Right atrium auricular region (tissue), 2 donors: ENCODE measurements at regions not wholly inside any gene's neighbourhood (a gene's known extent, or its start where the extent isn't known, plus 50 kb on each side); places are given as distances from the start of the nearest gene placed in this dataset.

Source experiments
- DNase-seq: peaks from one replicate; pipeline ENCODE4 v3.0.0-alpha.2; 2019; ENCODE audit warnings: low spot score
- H3K27ac ChIP-seq, 2 donors: fragments of 200-600 bp; sonication (generic); 1 replicate in 1 of 2; 2 replicates in 1 of 2; pipeline ENCODE4 v1.5.1; 2016 to 2019
- H3K27me3 ChIP-seq, 2 donors: fragments of 200-600 bp; sonication (generic); one replicate each; pipeline versions ENCODE4 v1.5.1 to v1.6.0; 2017 to 2019
- H3K36me3 ChIP-seq: fragments of 200-600 bp; sonication (generic); one replicate; pipeline ENCODE4 v1.5.1; 2016
- H3K4me1 ChIP-seq, 2 donors: fragments of 200-600 bp; sonication (generic); one replicate each; pipeline versions ENCODE4 v1.5.1 to v1.6.0; 2017 to 2019
- H3K4me3 ChIP-seq, 2 donors: fragments of 200-600 bp; sonication (generic); 1 replicate in 1 of 2; 2 replicates in 1 of 2; pipeline ENCODE4 v1.5.1; 2017 to 2019; ENCODE audit warnings: mild to moderate bottlenecking in 1 of 2, moderate library complexity in 1 of 2
- H3K9me3 ChIP-seq, 2 donors: fragments of 200-600 bp; sonication (generic); one replicate each; pipeline ENCODE4 v1.5.1; 2019
- TF ChIP-seq, protein P1 (sequence below), 2 donors: fragments of 200-600 bp; sonication (generic); IDR thresholded peaks; one replicate each; pipeline ENCODE4 v1.5.1; 2019; ENCODE audit warnings: antibody characterized with exemption in 2 of 2

DNA sequence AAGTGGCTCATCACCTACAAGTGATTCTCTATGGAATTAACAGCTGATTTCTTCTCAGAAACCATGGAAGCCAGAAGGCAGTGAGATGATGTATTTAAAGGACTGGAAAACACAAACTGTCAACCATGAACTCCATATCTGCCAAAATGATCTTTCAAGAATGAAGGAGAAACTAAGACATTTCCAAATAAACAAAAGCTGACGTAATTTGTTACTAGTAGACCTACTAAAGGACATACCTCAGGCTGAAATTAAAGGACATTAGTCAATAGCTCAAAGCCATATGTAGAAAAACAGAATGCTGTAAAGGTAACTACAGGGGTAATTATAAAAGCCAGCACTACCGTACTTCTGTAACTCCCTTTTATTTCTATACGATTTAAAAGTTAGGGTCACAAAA is 129.4 kb upstream of the TMEM45B start:
- no peak for DNase-seq
- no peak overlapping the region for H3K27ac ChIP-seq
- no peaks in the 10 kb centered on the region for H3K36me3 ChIP-seq
- H3K9me3 ChIP-seq: peaks cover 0 to 5% of the 10 kb centered on the region in 2 donors
- no peaks in the 10 kb centered on the region for H3K4me1 ChIP-seq
- TF ChIP-seq, protein P1, sequence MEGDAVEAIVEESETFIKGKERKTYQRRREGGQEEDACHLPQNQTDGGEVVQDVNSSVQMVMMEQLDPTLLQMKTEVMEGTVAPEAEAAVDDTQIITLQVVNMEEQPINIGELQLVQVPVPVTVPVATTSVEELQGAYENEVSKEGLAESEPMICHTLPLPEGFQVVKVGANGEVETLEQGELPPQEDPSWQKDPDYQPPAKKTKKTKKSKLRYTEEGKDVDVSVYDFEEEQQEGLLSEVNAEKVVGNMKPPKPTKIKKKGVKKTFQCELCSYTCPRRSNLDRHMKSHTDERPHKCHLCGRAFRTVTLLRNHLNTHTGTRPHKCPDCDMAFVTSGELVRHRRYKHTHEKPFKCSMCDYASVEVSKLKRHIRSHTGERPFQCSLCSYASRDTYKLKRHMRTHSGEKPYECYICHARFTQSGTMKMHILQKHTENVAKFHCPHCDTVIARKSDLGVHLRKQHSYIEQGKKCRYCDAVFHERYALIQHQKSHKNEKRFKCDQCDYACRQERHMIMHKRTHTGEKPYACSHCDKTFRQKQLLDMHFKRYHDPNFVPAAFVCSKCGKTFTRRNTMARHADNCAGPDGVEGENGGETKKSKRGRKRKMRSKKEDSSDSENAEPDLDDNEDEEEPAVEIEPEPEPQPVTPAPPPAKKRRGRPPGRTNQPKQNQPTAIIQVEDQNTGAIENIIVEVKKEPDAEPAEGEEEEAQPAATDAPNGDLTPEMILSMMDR (IDR thresholded peaks at IDR 0.05): no peak
- no peak overlapping the region for H3K4me3 ChIP-seq
- no peaks in the 10 kb centered on the region for H3K27me3 ChIP-seq

DNA sequence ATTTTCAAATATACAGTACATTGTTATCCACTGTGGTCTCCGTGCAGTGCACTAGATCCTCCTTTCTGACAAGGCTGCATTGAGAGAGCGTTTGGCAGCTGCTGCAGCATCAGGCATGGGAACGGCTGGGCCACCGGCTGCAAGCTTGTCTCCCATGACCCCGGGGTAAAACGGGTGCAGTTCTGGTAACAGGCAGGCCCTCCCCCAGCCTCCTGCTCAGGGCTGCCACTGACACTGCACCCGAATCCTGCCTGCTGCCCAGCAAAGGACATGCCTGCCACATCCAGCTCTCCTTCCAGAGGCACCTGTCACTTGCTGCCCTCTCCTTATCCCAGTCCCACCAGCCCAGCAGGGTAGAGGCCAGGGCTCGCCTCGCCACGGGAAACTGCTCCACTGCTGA is 124.5 kb upstream of the TMEM45B start:
- DNase-seq: no peak
- Histone ChIP-seq H3K36me3 (no peaks in the 10 kb centered on the region), H3K4me1 (peaks cover 0 to 8% of the 10 kb centered on the region in 2 donors)

DNA sequence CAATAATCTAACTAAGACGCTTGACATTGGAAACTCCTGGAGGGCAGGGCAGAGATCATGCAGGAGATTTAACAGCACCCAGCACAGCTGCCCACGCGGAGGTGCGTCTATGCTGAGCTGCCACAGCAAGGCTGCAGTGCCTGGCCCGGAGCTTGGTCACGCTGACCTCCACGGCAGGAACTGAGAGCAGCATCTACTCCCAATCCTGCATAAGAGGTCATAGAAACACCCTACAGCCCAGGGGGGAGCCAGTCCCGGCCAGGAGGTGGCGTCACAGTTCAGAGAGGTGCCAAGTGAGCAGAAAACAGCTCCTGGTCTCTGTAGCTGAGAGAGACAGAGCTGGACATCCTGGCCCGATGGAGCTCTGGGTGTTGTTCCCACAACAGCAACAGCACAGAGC is 121.1 kb upstream of the TMEM45B start:
- Histone ChIP-seq H3K27me3 (no peaks in the 10 kb centered on the region), H3K4me3 (no peak overlapping the region), H3K36me3 (no peaks in the 10 kb centered on the region), H3K9me3 (no peaks in the 10 kb centered on the region), H3K27ac (no peak overlapping the region), H3K4me1 (peaks cover 0 to 8% of the 10 kb centered on the region in 2 donors)
- DNase-seq: no peak
- TF ChIP-seq, protein P1 (IDR thresholded peaks at IDR 0.05): no peak

More for the DNA sequence above, 124.5 kb upstream of the TMEM45B start:
- Histone ChIP-seq H3K27me3 (no peaks in the 10 kb centered on the region), H3K27ac (no peak overlapping the region), H3K9me3 (peaks cover 0 to 1% of the 10 kb centered on the region in 2 donors), H3K4me3 (no peak overlapping the region)
- TF ChIP-seq, protein P1 (IDR thresholded peaks at IDR 0.05): no peak

DNA sequence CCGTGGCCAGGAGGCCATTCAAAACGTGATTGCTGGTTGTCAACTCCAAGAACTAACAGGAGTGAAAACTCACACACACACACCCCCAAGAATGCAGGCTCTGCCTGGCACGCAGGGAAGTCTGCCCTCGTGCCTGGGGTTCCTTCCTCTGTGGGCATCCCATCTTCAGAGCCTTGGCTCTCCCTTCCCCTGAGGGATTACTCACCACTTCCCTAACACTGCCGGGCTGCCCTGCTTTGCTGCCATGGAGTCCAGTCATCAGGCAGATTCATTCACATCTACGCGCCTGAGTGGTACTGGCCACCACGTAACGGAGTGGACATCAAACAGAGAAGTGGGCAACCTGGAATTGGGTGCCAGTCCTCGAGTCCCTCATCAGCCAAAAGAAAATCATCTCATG is 120.7 kb upstream of the TMEM45B start:
- Histone ChIP-seq H3K27ac (no peak overlapping the region), H3K9me3 (no peaks in the 10 kb centered on the region), H3K27me3 (no peaks in the 10 kb centered on the region), H3K36me3 (no peaks in the 10 kb centered on the region), H3K4me1 (peaks cover 0 to 8% of the 10 kb centered on the region in 2 donors), H3K4me3 (no peak overlapping the region)
- no peak for DNase-seq
- TF ChIP-seq, protein P1 (IDR thresholded peaks at IDR 0.05): no peak

DNA sequence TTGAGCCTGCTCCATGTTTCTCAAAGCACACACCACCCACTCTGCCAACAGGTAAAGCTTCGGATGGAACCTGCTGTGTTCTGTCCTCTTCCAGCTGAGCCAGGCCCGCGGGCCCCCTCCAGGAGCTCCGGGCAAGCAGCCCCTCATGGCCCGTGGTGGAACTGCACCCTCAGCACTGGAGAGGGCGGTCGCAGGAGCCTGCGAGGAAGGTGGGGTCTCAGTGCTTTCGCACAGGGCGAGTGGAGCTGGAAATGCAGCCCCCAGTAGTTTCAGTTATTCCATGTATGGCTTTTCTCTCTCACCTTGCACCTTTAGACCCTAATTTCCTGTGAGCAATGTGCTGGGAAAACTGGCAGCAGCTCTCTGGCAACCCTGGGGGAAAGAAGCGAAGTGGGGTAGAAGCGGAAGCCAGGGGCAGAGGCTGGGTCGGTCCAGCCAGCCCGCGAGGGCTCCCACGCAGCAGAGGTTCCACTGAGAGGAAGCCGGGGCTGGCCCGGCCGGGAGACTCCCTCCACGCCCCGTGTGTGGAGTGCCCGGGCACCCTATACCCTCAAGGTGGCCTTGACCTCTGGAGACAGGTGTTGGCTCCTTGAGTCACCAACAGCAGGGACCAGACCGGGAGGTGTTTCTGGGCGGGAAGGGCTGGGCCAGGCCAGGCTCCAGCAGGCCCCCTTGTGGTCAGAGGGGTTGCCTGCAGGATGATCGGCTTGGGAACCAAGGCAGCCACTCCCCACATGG is 119.9 kb upstream of the TMEM45B start:
- H3K4me1 ChIP-seq: peaks cover 0 to 8% of the 10 kb centered on the region in 2 donors
- H3K9me3 ChIP-seq: no peaks in the 10 kb centered on the region
- peak overlapping the region in 1 of 2 donors; percentile 41 for H3K4me3 ChIP-seq
- TF ChIP-seq, protein P1 (IDR thresholded peaks at IDR 0.05): peak; percentile 43 to 75
- DNase-seq: no peak
- no peak overlapping the region for H3K27ac ChIP-seq
- no peaks in the 10 kb centered on the region for H3K27me3 ChIP-seq
- H3K36me3 ChIP-seq: no peaks in the 10 kb centered on the region
